Vagina (tissue), 2 donors: ENCODE measurements at regions not wholly inside any gene's neighbourhood (a gene's known extent, or its start where the extent isn't known, plus 50 kb on each side); places are given as distances from the start of the nearest gene placed in this dataset.

ENCODE experiments used
- CTCF ChIP-seq, 3 experiments: fragments of 450-650 bp in 2 of 3; fragments of 200-600 bp in 1 of 3; sonication (generic) in 1 of 3; IDR thresholded peaks; one replicate each; pipeline ENCODE4 v1.5.1; 2017 to 2019; ENCODE audit warnings: antibody characterized with exemption in 3 of 3, mild to moderate bottlenecking in 2 of 3, moderate library complexity in 2 of 3
- POLR2AphosphoS5 ChIP-seq, 2 donors: sonication (generic); formaldehyde crosslinking; IDR thresholded peaks; one replicate each; pipeline ENCODE4 v1.9.0; 2017; ENCODE audit warnings: antibody characterized with exemption in 2 of 2, mild to moderate bottlenecking in 2 of 2, low read depth in 1 of 2; ENCODE audit not compliant: insufficient read depth in 1 of 2

- TF ChIP-seq CTCF (IDR thresholded peaks at IDR 0.05) = no peak
- TF ChIP-seq POLR2AphosphoS5 (IDR thresholded peaks at IDR 0.05; ENCODE audit: insufficient read depth in 1 of 2, low read depth in 1 of 2) = no peak
Observed at GRCh38 chr3:165640970-165641369, 196.3 kb downstream of the BCHE start.
